ENCODE measurements at regions not wholly inside any gene's neighbourhood (a gene's known extent, or its start where the extent isn't known, plus 50 kb on each side); places are given as distances from the start of the nearest gene placed in this dataset.

GRCh38 chr18:22625406-22625805, 207.7 kb upstream of the CTAGE1 start:
- H3K36me3 ChIP-seq (ENCODE audit: control insufficient read depth in 1 of 2, insufficient read depth in 2 of 2, low read length in 2 of 2) = no peaks in the 10 kb centered on the region
- no peak overlapping the region for H3K27ac ChIP-seq (ENCODE audit: low read depth, low read length)
- H3K4me1 ChIP-seq (ENCODE audit: control insufficient read depth in 1 of 2, insufficient read depth in 2 of 2, low read length in 2 of 2) = no peaks in the 10 kb centered on the region
- H3K79me2 ChIP-seq (ENCODE audit: insufficient read depth, low read length) = no peaks in the 10 kb centered on the region
- no peak overlapping the region for H3K9ac ChIP-seq (ENCODE audit: low read length)
- DNase-seq (ENCODE audit: low read depth, low spot score) (no peak), ATAC-seq (no peak)
- no peaks in the 10 kb centered on the region for H3K27me3 ChIP-seq (ENCODE audit: insufficient read depth, low read length)
- intact Hi-C loops (cut with micrococcal nuclease) = no loop called here
- no peaks in the 10 kb centered on the region for H4K20me1 ChIP-seq (ENCODE audit: insufficient read depth)
- TF ChIP-seq ZFX (IDR thresholded peaks at IDR 0.05) = no peak
- no peak for TF ChIP-seq EGR1 (IDR thresholded peaks at IDR 0.05; ENCODE audit: low read depth)
- TF ChIP-seq ELF1 (IDR thresholded peaks at IDR 0.05; ENCODE audit: borderline replicate concordance, low read depth) = no peak
- no peak for TF ChIP-seq JUND (IDR thresholded peaks at IDR 0.05)
- no peak for TF ChIP-seq CEBPB (IDR thresholded peaks at IDR 0.05; ENCODE audit: low read depth)
- TF ChIP-seq SP1 (IDR thresholded peaks at IDR 0.05; ENCODE audit: low read depth) = no peak
- TF ChIP-seq CTCF (IDR thresholded peaks at IDR 0.05 in 2 of 3, conservative IDR thresholded peaks at IDR 0.05 in 1 of 3; ENCODE audit: borderline replicate concordance in 1 of 3, insufficient read depth in 1 of 3, low read depth in 2 of 3, low read length in 2 of 3) = no peak
- no peak for TF ChIP-seq POLR2AphosphoS5 (IDR thresholded peaks at IDR 0.05; ENCODE audit: low read depth, low read length)
- no peak for TF ChIP-seq ZNF274 (IDR thresholded peaks at IDR 0.05; ENCODE audit: low read depth, low read length)
- no peak for TF ChIP-seq YY1 (IDR thresholded peaks at IDR 0.05; ENCODE audit: extremely low read depth, insufficient replicate concordance, low read depth, low read length)
- POLR2A ChIA-PET = no interaction called here
- no peak overlapping the region for H2AFZ ChIP-seq (ENCODE audit: low read depth, low read length, poor library complexity, severe bottlenecking)
- no peak overlapping the region for H3K4me2 ChIP-seq (ENCODE audit: low read length)
- H3K9me3 ChIP-seq (ENCODE audit: control insufficient read depth in 1 of 2, insufficient read depth in 1 of 2, low read depth in 1 of 2, low read length in 2 of 2) = no peaks in the 10 kb centered on the region
- H3K4me3 ChIP-seq (replicated peaks in 1 of 2; ENCODE audit: low read depth in 1 of 2, low read length in 2 of 2) = no peak overlapping the region
- RAD21 ChIA-PET (ENCODE audit: low non-redundant PET in 1 of 2, low total read pairs in 2 of 2, uncharacterized antibody in 2 of 2, unreplicated experiment in 2 of 2) = no interaction called here
- BruUV-seq (replicated peaks) = no TSS peak
- no peaks in the 10 kb centered on the region for H3K9me2 ChIP-seq (ENCODE audit: insufficient read depth)
- CTCF ChIA-PET = no interaction called here

- Histone ChIP-seq H3K9me2 (ENCODE audit: insufficient read depth) (no peaks in the 10 kb centered on the region), H3K9me3 (ENCODE audit: control insufficient read depth in 1 of 2, insufficient read depth in 1 of 2, low read depth in 1 of 2, low read length in 2 of 2) (no peaks in the 10 kb centered on the region), H3K79me2 (ENCODE audit: insufficient read depth, low read length) (no peaks in the 10 kb centered on the region), H2AFZ (ENCODE audit: low read depth, low read length, poor library complexity, severe bottlenecking) (no peak overlapping the region), H3K27me3 (ENCODE audit: insufficient read depth, low read length) (no peaks in the 10 kb centered on the region), H3K4me2 (ENCODE audit: low read length) (no peak overlapping the region), H3K27ac (ENCODE audit: low read depth, low read length) (no peak overlapping the region), H3K9ac (ENCODE audit: low read length) (no peak overlapping the region), H3K36me3 (ENCODE audit: control insufficient read depth in 1 of 2, insufficient read depth in 2 of 2, low read length in 2 of 2) (no peaks in the 10 kb centered on the region), H4K20me1 (ENCODE audit: insufficient read depth) (no peaks in the 10 kb centered on the region), H3K4me1 (ENCODE audit: control insufficient read depth in 1 of 2, insufficient read depth in 2 of 2, low read length in 2 of 2) (no peaks in the 10 kb centered on the region), H3K4me3 (replicated peaks in 1 of 2; ENCODE audit: low read depth in 1 of 2, low read length in 2 of 2) (no peak overlapping the region)
- no TSS peak for BruUV-seq (replicated peaks)
- TF ChIP-seq ATF3 (IDR thresholded peaks at IDR 0.05) = no peak
- ChIA-PET RAD21 (ENCODE audit: low non-redundant PET in 1 of 2, low total read pairs in 2 of 2, uncharacterized antibody in 2 of 2, unreplicated experiment in 2 of 2) (no interaction called here), POLR2A (no interaction called here), CTCF (no interaction called here)
- ATAC-seq (no peak), DNase-seq (ENCODE audit: low read depth, low spot score) (no peak)
- intact Hi-C loops (cut with micrococcal nuclease) = no loop called here
Observed at GRCh38 chr18:22626771-22627170, 209.1 kb upstream of the CTAGE1 start.

Measured in HCT116 (cell line).